Panc1 (cell line): ENCODE measurements at regions not wholly inside any gene's neighbourhood (a gene's known extent, or its start where the extent isn't known, plus 50 kb on each side); places are given as distances from the start of the nearest gene placed in this dataset.

ENCODE experiments used
- ATAC-seq: fragments of 200-7000 bp; cut with Tn5 transposase; 2 replicates; pipeline ENCODE4 v1.9.1; 2020; ENCODE audit warnings: mild to moderate bottlenecking, moderate library complexity
- BruUV-seq: library from RNA; stranded (reverse); fragments of 400-500 nt; replicated peaks from 2 replicates; lab custom pipeline; 2021; lab: Mats Ljungman, UMichigan
- CTCF ChIA-PET: fragments of 300-600 bp; sonication (Branson Sonifier 250); formaldehyde crosslinking; loops from one replicate; lab custom pipeline; 2022; ENCODE audit warnings: antibody characterized with exemption; lab: Charles Lee
- POLR2A ChIA-PET: fragments of 300-600 bp; sonication (Branson Sonifier 250); formaldehyde crosslinking; loops from one replicate; lab custom pipeline; 2022; ENCODE audit warnings: antibody characterized with exemption; lab: Charles Lee
- DNase-seq: peaks from one replicate; pipeline ENCODE4 v3.0.0-alpha.2; 2010; ENCODE audit warnings: low read depth, low spot score
- H3K27ac ChIP-seq: 2 replicates; pipeline ENCODE4 v1.5.1; 2011; ENCODE audit warnings: mild to moderate bottlenecking, low read length, inconsistent platforms
- H3K27me3 ChIP-seq: fragments of 200-500 bp; sonication (Bioruptor generic); 2 replicates; pipeline ENCODE4 v1.6.0; 2014; ENCODE audit warnings: low read length, inconsistent platforms; ENCODE audit not compliant: control insufficient read depth, insufficient read depth
- H3K36me3 ChIP-seq: fragments of 200-500 bp; sonication (Bioruptor generic); 2 replicates; pipeline ENCODE4 v1.5.1; 2014; ENCODE audit warnings: inconsistent platforms, mild to moderate bottlenecking, low read length, moderate library complexity; ENCODE audit not compliant: control insufficient read depth, insufficient read depth
- H3K4me1 ChIP-seq: 2 replicates; pipeline ENCODE4 v1.5.1; 2011; ENCODE audit warnings: inconsistent platforms, mild to moderate bottlenecking, low read length, moderate library complexity; ENCODE audit not compliant: control insufficient read depth, insufficient read depth
- H3K4me3 ChIP-seq, 2 experiments: 2 replicates each; pipeline ENCODE4 v1.5.1; 2011 to 2012; ENCODE audit warnings: low read depth in 2 of 2, low read length in 2 of 2, mild to moderate bottlenecking in 2 of 2, inconsistent platforms in 1 of 2, moderate library complexity in 1 of 2
- H3K9me3 ChIP-seq: fragments of 200-500 bp; sonication (Bioruptor generic); 2 replicates; pipeline ENCODE4 v1.5.1; 2014; ENCODE audit warnings: low read depth, mild to moderate bottlenecking, inconsistent platforms, low read length, moderate library complexity; ENCODE audit not compliant: control insufficient read depth, insufficient read depth
- CTCF ChIP-seq: fragments of 450-650 bp; IDR thresholded peaks from 2 replicates; pipeline ENCODE4 v1.5.1; 2017; ENCODE audit warnings: mild to moderate bottlenecking
- POLR2AphosphoS5 ChIP-seq: IDR thresholded peaks from 2 replicates; pipeline ENCODE4 v1.6.1; 2012; ENCODE audit warnings: mild to moderate bottlenecking, low read depth, low read length, moderate library complexity
- REST ChIP-seq, 2 experiments: IDR thresholded peaks; 2 replicates each; pipeline ENCODE4 v1.6.1; 2011 to 2012; ENCODE audit warnings: low read depth in 2 of 2, control low read depth in 1 of 2, low read length in 1 of 2, mild to moderate bottlenecking in 1 of 2, moderate library complexity in 1 of 2; ENCODE audit not compliant: insufficient read depth in 1 of 2
- SIN3A ChIP-seq: IDR thresholded peaks from 2 replicates; pipeline ENCODE4 v1.6.1; 2012; ENCODE audit warnings: low read depth, mild to moderate bottlenecking, low read length, moderate library complexity, borderline replicate concordance; ENCODE audit not compliant: insufficient read depth
- TCF7L2 ChIP-seq: IDR thresholded peaks from 2 replicates; pipeline ENCODE4 v1.6.1; 2011; ENCODE audit warnings: mild to moderate bottlenecking, low read depth, low read length, inconsistent platforms
- in situ Hi-C: cut with HindIII; loops from 2 replicates; pipeline ENCODE4 v1.10.0; 2016; ENCODE audit warnings: low sequenced_read_pairs, low pct_unique_long_range_greater_than_20kb
- intact Hi-C: fragments of 100-400 bp; cut with micrococcal nuclease; formaldehyde crosslinking; loops from one replicate; pipeline ENCODE4 v1.10.0; 2022; ENCODE audit not compliant: unreplicated experiment

- Histone ChIP-seq H3K27ac (no peak overlapping the region), H3K4me3 (no peak overlapping the region), H3K27me3 (no peaks in the 10 kb centered on the region), H3K9me3 (no peaks in the 10 kb centered on the region), H3K36me3 (no peaks in the 10 kb centered on the region), H3K4me1 (no peaks in the 10 kb centered on the region)
- intact Hi-C loops: no loop called here
- in situ Hi-C loops: no loop called here
- BruUV-seq: no TSS peak
- ATAC-seq: no peak
- ChIA-PET CTCF (no interaction called here), POLR2A (no interaction called here)
- no peak for DNase-seq
- TF ChIP-seq POLR2AphosphoS5 (no peak), TCF7L2 (no peak), CTCF (no peak), SIN3A (no peak), REST (IDR thresholded peaks at IDR 0.05; ENCODE audit: insufficient read depth in 1 of 2, low read depth in 2 of 2, low read length in 1 of 2) (no peak)
Measured at GRCh38 chr10:64271508-64271907, 750.3 kb downstream of the REEP3 start.

- Histone ChIP-seq H3K4me3 (no peak overlapping the region), H3K27ac (no peak overlapping the region), H3K9me3 (no peaks in the 10 kb centered on the region), H3K27me3 (no peaks in the 10 kb centered on the region), H3K4me1 (no peaks in the 10 kb centered on the region), H3K36me3 (no peaks in the 10 kb centered on the region)
- POLR2A ChIA-PET: no interaction called here
- DNase-seq (no peak), ATAC-seq (no peak)
- CTCF ChIA-PET: no interaction called here
- in situ Hi-C loops: no loop called here
- TF ChIP-seq CTCF (peak; percentile 30; the same call in 1 of the 2 replicates), REST (IDR thresholded peaks at IDR 0.05; ENCODE audit: insufficient read depth in 1 of 2, low read depth in 2 of 2, low read length in 1 of 2) (no peak)
- intact Hi-C loops: no loop called here
- BruUV-seq: no TSS peak
Measured at GRCh38 chr10:64271983-64272382, 750.8 kb downstream of the REEP3 start.
